Ovary (tissue), 7 donors: ENCODE measurements at regions not wholly inside any gene's neighbourhood (a gene's known extent, or its start where the extent isn't known, plus 50 kb on each side); places are given as distances from the start of the nearest gene placed in this dataset.

Source experiments
- DNase-seq, 5 donors: peaks; one replicate each; pipeline ENCODE4 v3.0.0-alpha.2; 2019 to 2020
- H3K27ac ChIP-seq, 2 donors: fragments of 200-600 bp; one replicate each; pipeline versions ENCODE4 v1.5.1 to v1.8.0; 2019 to 2022
- H3K27me3 ChIP-seq: fragments of 200-600 bp; one replicate; pipeline ENCODE4 v1.8.0; 2022
- H3K36me3 ChIP-seq: fragments of 200-600 bp; sonication (generic); one replicate; pipeline ENCODE4 v1.5.1; 2019
- H3K4me1 ChIP-seq: one replicate; pipeline ENCODE4 v1.8.1; 2013; ENCODE audit warnings: mild to moderate bottlenecking, moderate library complexity; ENCODE audit not compliant: insufficient read depth
- H3K4me3 ChIP-seq: fragments of 200-600 bp; sonication (generic); one replicate; pipeline ENCODE4 v1.5.1; 2017
- H3K9me3 ChIP-seq, 2 donors: fragments of 200-600 bp in 1 of 2; sonication (generic) in 1 of 2; one replicate each; pipeline versions ENCODE4 v1.5.1 to v1.8.1; 2013 to 2019; ENCODE audit warnings: mild to moderate bottlenecking in 1 of 2, moderate library complexity in 1 of 2
- EP300 ChIP-seq: sonication (generic); formaldehyde crosslinking; IDR thresholded peaks from one replicate; pipeline ENCODE4 v1.6.1; 2017; ENCODE audit warnings: antibody characterized with exemption
- POLR2A ChIP-seq: fragments of 450-650 bp; IDR thresholded peaks from one replicate; pipeline ENCODE4 v1.6.1; 2017; ENCODE audit warnings: antibody characterized with exemption, mild to moderate bottlenecking, moderate library complexity
- WGBS, 3 donors: extraction: QIAGEN DNeasy Blood & Tissue Kit in 1 of 3; methylation state at CpG; one replicate each; pipeline versions ENCODE4 v1.1.5 to v1.1.7; 2013 to 2017; 5-methylcytosine and 5-hydroxymethylcytosine counted together
- intact Hi-C, 4 donors: fragments of 100-400 bp; cut with DNase I; formaldehyde crosslinking; loops; one replicate each; pipeline versions ENCODE4 v1.11.0 to v1.15.1; 2022 to 2023
- TF ChIP-seq, protein P1 (sequence below), 3 donors: fragments of 450-650 bp in 2 of 3; fragments of 200-600 bp in 1 of 3; IDR thresholded peaks; one replicate each; pipeline versions ENCODE4 v1.5.1 to v1.8.0; 2016 to 2022; ENCODE audit warnings: antibody characterized with exemption in 3 of 3, mild to moderate bottlenecking in 1 of 3
- donor health status: DM: no; HTN: no; CAD: no; lungs with moderate emphysema.
- donor health status: DM: no; HTN: no; CAD: no.
- donor health status: Bipolar disorder and iron deficiency.
- donor health status: DM: no; HTN: no; CAD: no.
- donor health status: DM: yes; HTN: yes; CAD: no.

DNA sequence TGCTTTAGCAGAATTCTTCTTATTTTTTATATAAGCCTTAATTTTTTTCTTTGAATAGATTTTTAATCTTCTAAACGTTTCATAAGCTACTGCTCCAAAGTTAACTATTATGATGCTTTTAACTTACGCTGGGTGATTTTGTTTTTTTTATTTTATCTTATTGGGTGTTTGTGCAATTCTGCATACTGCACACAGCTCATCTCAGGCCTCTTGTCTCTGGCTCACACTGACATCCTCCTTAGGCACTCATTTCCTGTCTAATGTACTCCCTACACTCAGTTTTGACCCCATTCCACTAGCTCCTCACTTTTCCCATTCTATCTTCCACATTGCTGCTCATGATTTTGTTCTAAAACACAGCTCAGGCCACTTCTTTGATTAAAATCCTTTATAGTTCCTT, 111.9 kb upstream of the MAP9 start:
- Histone ChIP-seq H3K27ac (no peak overlapping the region), H3K4me3 (no peak overlapping the region), H3K36me3 (no peaks in the 10 kb centered on the region), H3K4me1 (peaks cover 6% of the 10 kb centered on the region), H3K27me3 (no peaks in the 10 kb centered on the region), H3K9me3 (no peaks in the 10 kb centered on the region)
- intact Hi-C loops = no loop called here
- TF ChIP-seq, protein P1, sequence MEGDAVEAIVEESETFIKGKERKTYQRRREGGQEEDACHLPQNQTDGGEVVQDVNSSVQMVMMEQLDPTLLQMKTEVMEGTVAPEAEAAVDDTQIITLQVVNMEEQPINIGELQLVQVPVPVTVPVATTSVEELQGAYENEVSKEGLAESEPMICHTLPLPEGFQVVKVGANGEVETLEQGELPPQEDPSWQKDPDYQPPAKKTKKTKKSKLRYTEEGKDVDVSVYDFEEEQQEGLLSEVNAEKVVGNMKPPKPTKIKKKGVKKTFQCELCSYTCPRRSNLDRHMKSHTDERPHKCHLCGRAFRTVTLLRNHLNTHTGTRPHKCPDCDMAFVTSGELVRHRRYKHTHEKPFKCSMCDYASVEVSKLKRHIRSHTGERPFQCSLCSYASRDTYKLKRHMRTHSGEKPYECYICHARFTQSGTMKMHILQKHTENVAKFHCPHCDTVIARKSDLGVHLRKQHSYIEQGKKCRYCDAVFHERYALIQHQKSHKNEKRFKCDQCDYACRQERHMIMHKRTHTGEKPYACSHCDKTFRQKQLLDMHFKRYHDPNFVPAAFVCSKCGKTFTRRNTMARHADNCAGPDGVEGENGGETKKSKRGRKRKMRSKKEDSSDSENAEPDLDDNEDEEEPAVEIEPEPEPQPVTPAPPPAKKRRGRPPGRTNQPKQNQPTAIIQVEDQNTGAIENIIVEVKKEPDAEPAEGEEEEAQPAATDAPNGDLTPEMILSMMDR (IDR thresholded peaks at IDR 0.05) = no peak
- no peak for TF ChIP-seq POLR2A
- no peak for TF ChIP-seq EP300
- 33 to 42% (median 42%) methylated on average over 2 of the region's 2 CpGs for WGBS, 3 donors
- no peak for DNase-seq

DNA sequence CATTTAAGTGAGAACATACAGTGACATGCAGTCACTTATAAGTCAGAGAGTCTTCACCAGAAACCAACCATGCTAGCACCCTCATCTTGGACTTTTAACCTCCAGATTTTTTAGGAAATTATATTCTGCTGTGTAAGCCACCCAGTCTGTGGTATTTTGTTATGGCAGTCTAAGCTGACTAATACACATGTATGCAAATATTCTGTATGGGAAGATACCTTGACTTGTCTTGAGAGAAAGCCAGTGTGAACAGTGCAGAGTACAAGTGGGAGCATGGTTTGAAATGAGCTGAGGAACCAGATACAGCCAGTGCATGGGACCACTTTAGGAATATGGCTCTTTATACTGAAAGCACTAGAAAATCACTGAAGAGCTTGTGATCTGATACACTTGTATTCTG, 110.4 kb upstream of the MAP9 start:
- no peak overlapping the region for H3K4me3 ChIP-seq
- peaks cover 6% of the 10 kb centered on the region for H3K4me1 ChIP-seq
- H3K36me3 ChIP-seq = no peaks in the 10 kb centered on the region
- H3K27ac ChIP-seq = no peak overlapping the region
- intact Hi-C loops = no loop called here
- no peaks in the 10 kb centered on the region for H3K27me3 ChIP-seq
- no peak for DNase-seq
- TF ChIP-seq EP300 = no peak
- TF ChIP-seq POLR2A = no peak
- TF ChIP-seq, protein P1 (IDR thresholded peaks at IDR 0.05) = no peak
- no peaks in the 10 kb centered on the region for H3K9me3 ChIP-seq

DNA sequence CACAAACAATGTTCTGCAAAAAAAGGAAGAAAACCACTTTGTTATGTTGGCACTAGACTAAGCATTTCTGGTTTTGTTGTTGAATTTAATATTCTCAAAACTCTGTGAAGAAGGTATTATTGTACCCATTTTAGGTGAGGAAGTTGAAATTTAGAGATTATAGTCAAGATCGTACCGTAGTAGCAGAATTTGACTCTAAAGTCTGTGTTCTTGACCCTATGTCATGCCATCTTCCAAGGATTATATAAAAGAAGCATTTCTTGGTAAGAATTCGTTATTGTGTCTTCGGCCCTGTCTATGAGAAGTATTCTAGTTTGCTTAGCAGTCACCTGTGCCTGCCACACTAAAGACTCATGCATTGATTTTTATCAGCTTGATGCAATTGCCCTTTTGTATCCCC, 104.4 kb upstream of the MAP9 start:
- Histone ChIP-seq H3K36me3 (no peaks in the 10 kb centered on the region), H3K4me3 (no peak overlapping the region), H3K9me3 (no peaks in the 10 kb centered on the region), H3K4me1 (no peaks in the 10 kb centered on the region), H3K27ac (no peak overlapping the region), H3K27me3 (no peaks in the 10 kb centered on the region)
- intact Hi-C loops = no loop called here
- TF ChIP-seq, protein P1 (IDR thresholded peaks at IDR 0.05) = no peak
- TF ChIP-seq POLR2A (no peak), EP300 (no peak)
- 90 to 97% (median 96%) methylated on average over 4 of the region's 4 CpGs for WGBS, 3 donors
- DNase-seq = no peak

DNA sequence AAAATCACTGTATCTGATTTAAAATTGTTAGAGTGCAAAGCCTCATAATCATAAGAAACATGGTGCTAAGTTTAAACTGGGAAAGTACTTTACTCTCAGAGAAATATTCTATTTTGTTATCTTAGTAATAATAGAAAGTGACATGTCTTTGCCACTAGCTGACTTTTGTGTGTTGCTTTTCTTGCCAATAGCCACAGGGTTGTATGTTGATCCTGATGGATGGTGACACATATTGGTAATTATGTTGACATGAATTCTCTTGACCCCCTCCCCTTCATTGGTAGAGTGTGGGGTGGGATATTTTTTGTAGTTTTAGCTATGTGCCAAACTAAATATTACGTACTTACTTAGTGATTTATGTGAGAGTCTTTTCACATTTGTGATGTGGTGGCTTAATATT, 103.1 kb upstream of the MAP9 start:
- Histone ChIP-seq H3K36me3 (no peaks in the 10 kb centered on the region), H3K9me3 (no peaks in the 10 kb centered on the region), H3K27ac (no peak overlapping the region), H3K4me1 (no peaks in the 10 kb centered on the region), H3K27me3 (no peaks in the 10 kb centered on the region), H3K4me3 (no peak overlapping the region)
- 79 to 91% (median 87%) methylated on average over 1 of the region's 1 CpG for WGBS, 3 donors
- intact Hi-C loops = no loop called here
- no peak for TF ChIP-seq EP300
- no peak for TF ChIP-seq POLR2A
- TF ChIP-seq, protein P1 (IDR thresholded peaks at IDR 0.05) = no peak
- DNase-seq = no peak

DNA sequence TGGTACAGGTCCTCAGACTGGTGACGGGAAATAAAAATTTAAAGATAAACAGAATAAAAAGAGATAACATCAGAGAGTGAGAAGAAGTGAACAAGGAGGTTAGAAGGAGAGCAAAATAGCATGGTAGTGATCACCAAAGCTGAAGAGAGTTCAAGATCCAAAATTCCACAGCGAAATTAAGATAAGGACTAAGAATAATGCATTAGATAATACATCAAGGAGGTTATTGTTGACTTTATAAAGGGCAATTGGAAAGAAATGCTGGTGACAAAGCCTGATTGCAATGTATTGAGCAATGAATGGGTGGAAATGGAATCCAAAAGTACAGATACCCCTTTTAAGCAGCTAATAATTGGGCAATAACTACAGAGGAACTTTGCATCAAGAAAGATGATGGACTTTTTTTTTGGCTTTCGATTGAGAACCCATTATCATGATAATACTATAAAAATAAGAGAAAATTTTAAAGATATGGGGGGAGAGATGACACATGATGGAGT, 101.6 kb upstream of the MAP9 start:
- Histone ChIP-seq H3K27me3 (no peaks in the 10 kb centered on the region), H3K27ac (no peak overlapping the region), H3K4me1 (no peaks in the 10 kb centered on the region), H3K36me3 (no peaks in the 10 kb centered on the region), H3K9me3 (no peaks in the 10 kb centered on the region), H3K4me3 (no peak overlapping the region)
- no peak for DNase-seq
- intact Hi-C loops = no loop called here
- 81 to 82% (median 81%) methylated on average over 3 of the region's 3 CpGs for WGBS, 3 donors
- no peak for TF ChIP-seq POLR2A
- TF ChIP-seq, protein P1 (IDR thresholded peaks at IDR 0.05) = no peak
- TF ChIP-seq EP300 = no peak
